ENCODE measurements at regions not wholly inside any gene's neighbourhood (a gene's known extent, or its start where the extent isn't known, plus 50 kb on each side); places are given as distances from the start of the nearest gene placed in this dataset.
A peak's percentile ranks its signal among the peaks of the same experiment; 100 is the strongest.

GRCh38 chr13:54912367-54912766 lies 1883.8 kb downstream of the OLFM4 start:
- DNase-seq = no peak

GRCh38 chr13:54913668-54914067 lies 1885.1 kb downstream of the OLFM4 start:
- peak; percentile 38 for DNase-seq

- DNase-seq = no peak
These were observed 1898.9 kb downstream of the OLFM4 start for GRCh38 chr13:54927538-54927937.

GRCh38 chr13:54928071-54928470 lies 1899.5 kb downstream of the OLFM4 start:
- no peak for DNase-seq

- peak; percentile 11 for DNase-seq
These were observed 1905.5 kb downstream of the OLFM4 start for GRCh38 chr13:54934121-54934520.

GRCh38 chr13:54945973-54946372 lies 1917.4 kb downstream of the OLFM4 start:
- no peak for DNase-seq

GRCh38 chr13:54949735-54950134 lies 1921.1 kb downstream of the OLFM4 start:
- DNase-seq = peak; percentile 55

GRCh38 chr13:54950546-54950945 lies 1921.9 kb downstream of the OLFM4 start:
- peak; percentile 15 for DNase-seq

GRCh38 chr13:54953786-54954185 lies 1925.2 kb downstream of the OLFM4 start:
- DNase-seq = no peak

GRCh38 chr13:54958781-54959180 lies 1930.2 kb downstream of the OLFM4 start:
- DNase-seq = no peak

- DNase-seq = peak; percentile 18
These were observed 1937.3 kb downstream of the OLFM4 start for GRCh38 chr13:54965881-54966280.

GRCh38 chr13:54972838-54973237 lies 1944.2 kb downstream of the OLFM4 start:
- DNase-seq = no peak

GRCh38 chr13:54975676-54976075 lies 1947.1 kb downstream of the OLFM4 start:
- no peak for DNase-seq

GRCh38 chr13:54980651-54981050 lies 1952.0 kb downstream of the OLFM4 start:
- DNase-seq = no peak

GRCh38 chr13:54989418-54989817 lies 1960.8 kb downstream of the OLFM4 start:
- DNase-seq = peak; percentile 21

GRCh38 chr13:54999399-54999907 lies 1970.8 kb downstream of the OLFM4 start:
- DNase-seq = no peak

- DNase-seq = no peak
These were observed 1971.4 kb downstream of the OLFM4 start for GRCh38 chr13:55000043-55000442.

GRCh38 chr13:55000844-55001243 lies 1972.2 kb downstream of the OLFM4 start:
- DNase-seq = no peak

GRCh38 chr13:55001881-55002280 lies 1973.3 kb downstream of the OLFM4 start:
- DNase-seq = no peak

- peak; percentile 4 for DNase-seq
These were observed 1979.1 kb downstream of the OLFM4 start for GRCh38 chr13:55007681-55008080.

- no peak for DNase-seq
These were observed 1984.4 kb downstream of the OLFM4 start for GRCh38 chr13:55013051-55013450.

- no peak for DNase-seq
These were observed 2000.7 kb downstream of the OLFM4 start for GRCh38 chr13:55029280-55029679.

- DNase-seq = no peak
These were observed 2009.6 kb downstream of the OLFM4 start for GRCh38 chr13:55038230-55038629.

- peak; percentile 82 for DNase-seq
These were observed 2025.4 kb downstream of the OLFM4 start for GRCh38 chr13:55053891-55054550.

GRCh38 chr13:55055666-55056065 lies 2027.1 kb downstream of the OLFM4 start:
- peak; percentile 89 for DNase-seq

Measured in DMS53 (cell line).